Karpas-422 (cell line): ENCODE measurements at regions not wholly inside any gene's neighbourhood (a gene's known extent, or its start where the extent isn't known, plus 50 kb on each side); places are given as distances from the start of the nearest gene placed in this dataset.

Source experiments
- DNase-seq: peaks from one replicate; pipeline ENCODE4 v3.0.0-alpha.2; 2015
- H2AFZ ChIP-seq: fragments of 200-600 bp; sonication (generic); 2 replicates; pipeline ENCODE4 v1.6.1; 2014; ENCODE audit warnings: antibody characterized with exemption, low read length, mixed read lengths
- H3K27ac ChIP-seq: fragments of 200-600 bp; sonication (generic); 2 replicates; pipeline ENCODE4 v1.5.1; 2014; ENCODE audit warnings: mild to moderate bottlenecking, low read length, moderate library complexity
- H3K27me3 ChIP-seq: fragments of 200-600 bp; sonication (generic); 2 replicates; pipeline ENCODE4 v1.6.1; 2014; ENCODE audit warnings: low read length, mixed read lengths
- H3K36me3 ChIP-seq: fragments of 200-600 bp; sonication (generic); 2 replicates; pipeline ENCODE4 v1.6.1; 2014; ENCODE audit warnings: low read length, mixed read lengths; ENCODE audit not compliant: insufficient read depth
- H3K4me1 ChIP-seq: fragments of 200-600 bp; sonication (generic); 2 replicates; pipeline ENCODE4 v1.6.1; 2014; ENCODE audit warnings: mild to moderate bottlenecking, low read length, mixed read lengths
- H3K4me2 ChIP-seq: fragments of 200-600 bp; sonication (generic); 2 replicates; pipeline ENCODE4 v1.6.1; 2014; ENCODE audit warnings: low read length, low read depth, mild to moderate bottlenecking; ENCODE audit not compliant: poor library complexity, severe bottlenecking
- H3K4me3 ChIP-seq: fragments of 200-600 bp; sonication (generic); 2 replicates; pipeline ENCODE4 v1.5.1; 2014; ENCODE audit warnings: mild to moderate bottlenecking, antibody characterized with exemption, low read length, mixed read lengths
- H3K79me2 ChIP-seq: fragments of 200-600 bp; sonication (generic); 2 replicates; pipeline ENCODE4 v1.6.1; 2014; ENCODE audit warnings: mild to moderate bottlenecking, low read length, mixed read lengths
- H3K9ac ChIP-seq: fragments of 200-600 bp; sonication (generic); 2 replicates; pipeline ENCODE4 v1.6.0; 2014; ENCODE audit warnings: low read length
- H3K9me2 ChIP-seq: fragments of 200-600 bp; sonication (generic), shearing (Covaris generic); replicated peaks from 2 replicates; pipeline ENCODE4 v1.6.0; 2014; ENCODE audit warnings: mild to moderate bottlenecking, low read length, moderate library complexity; ENCODE audit not compliant: insufficient read depth
- H3K9me3 ChIP-seq: fragments of 300-700, 200-600 bp; sonication (generic); 2 replicates; pipeline ENCODE4 v1.6.1; 2014; ENCODE audit warnings: low read length, mixed read lengths
- H4K20me1 ChIP-seq: fragments of 200-600 bp; sonication (generic); 2 replicates; pipeline ENCODE4 v1.6.1; 2014; ENCODE audit warnings: mild to moderate bottlenecking, antibody characterized with exemption, low read length, low read depth; ENCODE audit not compliant: insufficient read depth

DNA sequence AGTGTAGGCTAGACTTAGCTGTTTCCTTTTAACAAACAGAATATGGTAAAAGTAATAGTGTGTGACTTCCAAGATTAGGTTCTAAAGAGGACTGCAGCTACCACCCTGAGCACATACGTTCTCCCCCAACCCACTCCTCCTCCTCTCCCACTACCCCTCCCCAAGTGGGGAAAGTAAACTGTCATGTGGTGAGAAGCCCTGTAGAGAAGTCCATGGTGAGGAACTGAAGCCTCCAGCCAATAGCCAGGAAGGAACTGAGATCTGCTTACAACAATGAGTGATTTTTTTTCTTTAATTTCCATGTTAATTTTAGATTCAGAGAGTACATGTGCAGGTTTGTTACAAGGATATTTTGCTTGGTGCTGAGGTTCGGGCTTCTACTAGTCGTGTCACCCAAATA is 57.0 kb upstream of the EGLN3 start:
- no peaks in the 10 kb centered on the region for H3K27me3 ChIP-seq
- H3K4me3 ChIP-seq, result no peak overlapping the region
- no peak for DNase-seq
- H3K79me2 ChIP-seq, result no peaks in the 10 kb centered on the region
- H3K36me3 ChIP-seq, result no peaks in the 10 kb centered on the region
- no peak overlapping the region for H3K27ac ChIP-seq
- no peaks in the 10 kb centered on the region for H3K4me1 ChIP-seq
- no peaks in the 10 kb centered on the region for H4K20me1 ChIP-seq
- no peak overlapping the region for H3K4me2 ChIP-seq
- H3K9ac ChIP-seq, result no peak overlapping the region
- no peak overlapping the region for H2AFZ ChIP-seq
- no peaks in the 10 kb centered on the region for H3K9me3 ChIP-seq
- H3K9me2 ChIP-seq, result no peaks in the 10 kb centered on the region

DNA sequence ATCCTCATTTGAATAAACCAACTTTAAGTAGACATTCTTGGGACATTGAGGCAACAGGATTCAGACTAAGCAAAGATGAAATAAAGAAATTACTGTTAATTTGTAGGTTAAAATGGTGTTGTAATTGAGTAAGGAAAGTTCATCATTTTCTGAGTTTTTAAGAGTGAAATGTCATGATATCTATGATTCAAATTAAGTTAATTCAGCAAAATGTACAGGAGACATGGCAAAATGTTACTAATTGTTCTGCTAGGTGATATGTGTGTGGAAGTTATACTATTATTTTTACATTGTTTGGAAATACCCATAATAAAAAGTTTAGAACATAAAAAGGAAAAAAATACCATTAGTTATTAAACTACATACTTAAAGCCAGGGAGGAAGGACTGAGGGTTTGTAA is 55.0 kb upstream of the EGLN3 start:
- no peak for DNase-seq
- Histone ChIP-seq H3K9me3 (no peaks in the 10 kb centered on the region), H3K4me2 (no peak overlapping the region), H3K4me3 (no peak overlapping the region), H3K27me3 (no peaks in the 10 kb centered on the region), H3K79me2 (no peaks in the 10 kb centered on the region), H3K4me1 (no peaks in the 10 kb centered on the region), H3K36me3 (no peaks in the 10 kb centered on the region), H3K9me2 (no peaks in the 10 kb centered on the region), H3K9ac (no peak overlapping the region), H2AFZ (no peak overlapping the region), H4K20me1 (no peaks in the 10 kb centered on the region), H3K27ac (no peak overlapping the region)

DNA sequence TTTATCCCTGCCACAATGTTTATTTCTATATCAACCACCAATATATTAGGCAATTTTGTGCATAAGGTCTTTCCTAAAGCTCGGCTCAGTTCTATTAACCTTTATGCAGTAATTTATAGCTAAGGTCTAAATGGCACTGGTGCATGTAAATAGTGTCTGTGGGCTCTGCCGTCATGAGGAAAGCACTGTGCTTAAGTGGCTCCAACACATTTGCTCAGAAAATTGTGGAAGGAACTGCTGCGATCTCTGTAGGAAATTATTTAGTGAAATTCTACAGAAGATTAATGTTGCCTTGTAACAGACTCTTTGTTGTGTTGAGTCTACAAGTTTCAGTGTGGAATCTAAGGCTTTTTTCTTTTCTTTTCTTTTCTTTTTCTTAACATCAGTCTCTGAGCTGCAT is 54.0 kb upstream of the EGLN3 start:
- no peaks in the 10 kb centered on the region for H3K36me3 ChIP-seq
- no peaks in the 10 kb centered on the region for H3K9me2 ChIP-seq
- H3K27ac ChIP-seq, result no peak overlapping the region
- H3K79me2 ChIP-seq, result no peaks in the 10 kb centered on the region
- no peak overlapping the region for H3K4me2 ChIP-seq
- H3K4me1 ChIP-seq, result no peaks in the 10 kb centered on the region
- no peak overlapping the region for H2AFZ ChIP-seq
- no peak overlapping the region for H3K9ac ChIP-seq
- no peaks in the 10 kb centered on the region for H3K27me3 ChIP-seq
- DNase-seq, result no peak
- H3K9me3 ChIP-seq, result no peaks in the 10 kb centered on the region
- H4K20me1 ChIP-seq, result no peaks in the 10 kb centered on the region
- H3K4me3 ChIP-seq, result no peak overlapping the region

DNA sequence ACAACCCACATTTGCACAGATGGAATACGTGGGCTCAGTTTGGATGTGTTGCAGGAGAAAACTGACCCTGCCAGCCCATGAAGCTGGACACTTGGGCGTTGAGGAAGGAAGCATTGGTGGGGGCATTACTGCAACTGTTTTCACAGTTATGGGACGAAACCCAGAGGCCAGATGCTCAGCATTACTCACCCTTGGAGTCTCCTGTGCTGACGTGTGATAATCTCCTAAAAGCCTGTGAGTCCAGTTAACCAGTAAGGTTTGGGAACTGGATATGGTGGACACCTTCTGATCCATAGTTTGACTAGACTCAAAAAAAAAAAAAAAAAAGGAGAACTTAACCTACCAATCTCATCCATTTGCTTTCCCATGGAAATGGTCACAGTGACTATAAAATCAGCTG is 52.8 kb upstream of the EGLN3 start:
- H3K9ac ChIP-seq, result no peak overlapping the region
- no peak overlapping the region for H3K4me2 ChIP-seq
- H3K79me2 ChIP-seq, result no peaks in the 10 kb centered on the region
- no peak for DNase-seq
- H3K27me3 ChIP-seq, result no peaks in the 10 kb centered on the region
- no peak overlapping the region for H3K27ac ChIP-seq
- H2AFZ ChIP-seq, result no peak overlapping the region
- H3K9me3 ChIP-seq, result no peaks in the 10 kb centered on the region
- no peak overlapping the region for H3K4me3 ChIP-seq
- no peaks in the 10 kb centered on the region for H3K36me3 ChIP-seq
- no peaks in the 10 kb centered on the region for H3K4me1 ChIP-seq
- no peaks in the 10 kb centered on the region for H4K20me1 ChIP-seq
- no peaks in the 10 kb centered on the region for H3K9me2 ChIP-seq

DNA sequence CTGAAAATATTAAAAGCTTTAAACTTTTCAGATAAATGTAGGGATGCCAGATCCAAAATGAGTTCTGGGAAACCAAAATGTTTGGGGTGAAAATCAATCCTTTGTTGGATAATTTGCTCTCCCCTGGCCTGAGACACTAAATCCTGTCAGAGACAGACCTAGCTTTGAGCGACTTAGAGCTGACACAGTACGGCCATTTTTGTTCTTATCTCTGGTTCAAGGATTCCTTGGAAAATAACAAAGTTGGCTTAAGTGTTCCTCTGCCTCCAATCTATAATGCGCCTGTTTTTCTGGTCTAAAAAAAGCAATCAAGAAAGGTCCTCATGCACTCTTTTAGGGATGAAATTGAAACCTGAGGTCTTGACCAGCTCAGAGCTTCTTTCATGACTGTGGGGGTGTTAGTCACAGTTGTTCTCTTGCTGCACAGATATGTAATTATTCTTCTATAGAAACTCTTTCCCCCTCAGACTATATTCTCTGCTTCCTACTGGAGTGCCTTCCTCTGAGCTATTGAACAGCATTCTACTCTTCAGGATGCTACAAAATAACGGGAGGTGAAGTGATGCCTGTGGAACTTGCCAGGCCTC is 52.3 kb upstream of the EGLN3 start:
- H2AFZ ChIP-seq, result no peak overlapping the region
- H4K20me1 ChIP-seq, result no peaks in the 10 kb centered on the region
- no peaks in the 10 kb centered on the region for H3K9me3 ChIP-seq
- H3K27ac ChIP-seq, result no peak overlapping the region
- no peak overlapping the region for H3K4me2 ChIP-seq
- H3K9me2 ChIP-seq, result no peaks in the 10 kb centered on the region
- no peak for DNase-seq
- H3K4me1 ChIP-seq, result no peaks in the 10 kb centered on the region
- no peaks in the 10 kb centered on the region for H3K79me2 ChIP-seq
- no peak overlapping the region for H3K4me3 ChIP-seq
- H3K27me3 ChIP-seq, result no peaks in the 10 kb centered on the region
- no peak overlapping the region for H3K9ac ChIP-seq
- no peaks in the 10 kb centered on the region for H3K36me3 ChIP-seq
